ENCODE measurements at regions not wholly inside any gene's neighbourhood (a gene's known extent, or its start where the extent isn't known, plus 50 kb on each side); places are given as distances from the start of the nearest gene placed in this dataset.
"Not testable (repeated sequence)": the region's sequence is repeated elsewhere in the genome, so short reads cannot be mapped to it uniquely, and the experiment has no call there.

GRCh38 chr1:166489670-166490436, 323.1 kb upstream of the FAM78B start:
- peak; percentile 69 for DNase-seq (ENCODE audit: low spot score)

- no peak for DNase-seq (ENCODE audit: low spot score)
Measured at GRCh38 chr1:166490437-166490991, 323.7 kb upstream of the FAM78B start.

- DNase-seq (ENCODE audit: low spot score) = not testable (repeated sequence)
Measured at GRCh38 chr1:166493765-166494164, 327.0 kb upstream of the FAM78B start.

GRCh38 chr1:166507347-166507746, 331.9 kb upstream of the POGK start:
- no peak for DNase-seq (ENCODE audit: low spot score)

GRCh38 chr1:166511761-166512160, 327.5 kb upstream of the POGK start:
- no peak for DNase-seq (ENCODE audit: low spot score)

- DNase-seq (ENCODE audit: low spot score) = no peak
Measured at GRCh38 chr1:166514067-166514466, 325.2 kb upstream of the POGK start.

- DNase-seq (ENCODE audit: low spot score) = no peak
Measured at GRCh38 chr1:166527752-166528151, 311.5 kb upstream of the POGK start.

GRCh38 chr1:166538646-166539045, 300.6 kb upstream of the POGK start:
- DNase-seq (ENCODE audit: low spot score) = no peak

- no peak for DNase-seq (ENCODE audit: low spot score)
Measured at GRCh38 chr1:166544036-166544435, 295.2 kb upstream of the POGK start.

GRCh38 chr1:166544561-166544960, 294.7 kb upstream of the POGK start:
- DNase-seq (ENCODE audit: low spot score) = no peak

GRCh38 chr1:166552706-166553105, 286.6 kb upstream of the POGK start:
- no peak for DNase-seq (ENCODE audit: low spot score)

GRCh38 chr1:166570954-166571353, 268.3 kb upstream of the POGK start:
- no peak for DNase-seq (ENCODE audit: low spot score)

GRCh38 chr1:166573199-166573598, 266.1 kb upstream of the POGK start:
- no peak for DNase-seq (ENCODE audit: low spot score)

- DNase-seq (ENCODE audit: low spot score) = no peak
Measured at GRCh38 chr1:166579557-166580501, 259.4 kb upstream of the POGK start.

GRCh38 chr1:166588741-166589140, 250.5 kb upstream of the POGK start:
- DNase-seq (ENCODE audit: low spot score) = no peak

GRCh38 chr1:166590161-166590560, 249.1 kb upstream of the POGK start:
- no peak for DNase-seq (ENCODE audit: low spot score)

- no peak for DNase-seq (ENCODE audit: low spot score)
Measured at GRCh38 chr1:166594646-166595045, 244.6 kb upstream of the POGK start.

- DNase-seq (ENCODE audit: low spot score) = no peak
Measured at GRCh38 chr1:166597516-166597915, 241.8 kb upstream of the POGK start.

GRCh38 chr1:166600574-166600973, 238.7 kb upstream of the POGK start:
- no peak for DNase-seq (ENCODE audit: low spot score)

- DNase-seq (ENCODE audit: low spot score) = no peak
Measured at GRCh38 chr1:166601650-166602278, 237.5 kb upstream of the POGK start.

GRCh38 chr1:166602801-166603200, 236.5 kb upstream of the POGK start:
- DNase-seq (ENCODE audit: low spot score) = not testable (repeated sequence)

GRCh38 chr1:166603296-166603695, 236.0 kb upstream of the POGK start:
- peak; percentile 81 for DNase-seq (ENCODE audit: low spot score)
